B cell (primary cell): ENCODE measurements at regions not wholly inside any gene's neighbourhood (a gene's known extent, or its start where the extent isn't known, plus 50 kb on each side); places are given as distances from the start of the nearest gene placed in this dataset.

Source experiments
- ATAC-seq: fragments of 200-7000 bp; cut with Tn5 transposase; one replicate; pipeline ENCODE4 v1.10.0; 2021; ENCODE audit warnings: low read depth, mild to moderate bottlenecking, moderate number of reproducible peaks, moderate library complexity
- CTCF ChIA-PET: fragments of 350-600 bp; sonication (Branson Sonifier 250); formaldehyde crosslinking; loops from one replicate; lab custom pipeline; 2021; ENCODE audit warnings: antibody characterized with exemption, inconsistent platforms; lab: Charles Lee
- POLR2A ChIA-PET: fragments of 350-600 bp; sonication (Branson Sonifier 250); formaldehyde crosslinking; loops from one replicate; lab custom pipeline; 2021; ENCODE audit warnings: antibody characterized with exemption; lab: Charles Lee
- DNase-seq: peaks from one replicate; pipeline ENCODE4 v3.0.0; 2013
- H2AFZ ChIP-seq: 2 replicates; pipeline ENCODE4 v1.6.1; 2012; ENCODE audit warnings: mild to moderate bottlenecking, low read depth, low read length; ENCODE audit not compliant: insufficient read depth, poor library complexity, severe bottlenecking
- H3K27ac ChIP-seq, 2 donors: 1 replicate in 1 of 2; 2 replicates in 1 of 2; pipeline ENCODE4 v1.5.1; 2012 to 2013; ENCODE audit warnings: low read length in 2 of 2, mild to moderate bottlenecking in 2 of 2, moderate library complexity in 1 of 2
- H3K27me3 ChIP-seq, 4 experiments: fragments of 200-600 bp in 1 of 4; sonication (generic) in 1 of 4; replicated peaks in 1 of 4; 1 replicate in 2 of 4; 2 replicates in 2 of 4; pipeline versions ENCODE4 v1.6.1 to v1.7.0; 2013 to 2016; ENCODE audit warnings: low read length in 3 of 4, mild to moderate bottlenecking in 2 of 4, mixed read lengths in 1 of 4, moderate library complexity in 1 of 4; ENCODE audit not compliant: insufficient read depth in 4 of 4, control insufficient read depth in 3 of 4; ENCODE audit errors: control extremely low read depth in 1 of 4
- H3K36me3 ChIP-seq, 2 experiments: replicated peaks in 1 of 2; 1 replicate in 1 of 2; 2 replicates in 1 of 2; pipeline versions ENCODE4 v1.6.1 to v1.7.1; 2013; ENCODE audit warnings: low read length in 1 of 2; ENCODE audit not compliant: insufficient read depth in 2 of 2, control insufficient read depth in 1 of 2; ENCODE audit errors: control extremely low read depth in 1 of 2, extremely low read depth in 1 of 2
- H3K4me1 ChIP-seq, 2 donors: fragments of 200-600 bp in 1 of 2; sonication (generic) in 1 of 2; 1 replicate in 1 of 2; 2 replicates in 1 of 2; pipeline versions ENCODE4 v1.5.1 to v1.6.1; 2013 to 2017; ENCODE audit warnings: low read length in 2 of 2; ENCODE audit not compliant: control insufficient read depth in 2 of 2, insufficient read depth in 2 of 2
- H3K4me2 ChIP-seq: replicated peaks from 2 replicates; pipeline ENCODE3; 2012; ENCODE audit warnings: mild to moderate bottlenecking, low read depth, low read length; ENCODE audit not compliant: poor library complexity, severe bottlenecking
- H3K4me3 ChIP-seq, 5 experiments: fragments of 200-600 bp in 1 of 5; sonication (generic) in 1 of 5; 1 replicate in 3 of 5; 2 replicates in 2 of 5; pipeline versions ENCODE4 v1.5.1 to v1.7.0; 2011 to 2016; ENCODE audit warnings: low read length in 4 of 5, mild to moderate bottlenecking in 4 of 5, low read depth in 2 of 5, control low read depth in 1 of 5, moderate library complexity in 1 of 5; ENCODE audit not compliant: insufficient read depth in 1 of 5; ENCODE audit errors: control extremely low read depth in 1 of 5, extremely low read depth in 1 of 5
- H3K79me2 ChIP-seq: fragments of 200-600 bp; sonication (generic); one replicate; pipeline ENCODE4 v1.6.0; 2016; ENCODE audit warnings: low read length; ENCODE audit not compliant: control insufficient read depth, insufficient read depth
- H3K9ac ChIP-seq: fragments of 200-600 bp; sonication (generic); 2 replicates; pipeline ENCODE4 v1.6.1; 2017; ENCODE audit warnings: mild to moderate bottlenecking, low read length, moderate library complexity
- H3K9me3 ChIP-seq, 3 donors: one replicate each; pipeline versions ENCODE4 v1.6.1 to v1.7.1; 2013; ENCODE audit warnings: low read length in 2 of 3; ENCODE audit not compliant: control insufficient read depth in 2 of 3, insufficient read depth in 1 of 3; ENCODE audit errors: control extremely low read depth in 1 of 3
- H4K20me1 ChIP-seq: 2 replicates; pipeline ENCODE4 v1.6.0; 2012; ENCODE audit warnings: mild to moderate bottlenecking, low read length; ENCODE audit not compliant: insufficient read depth, control insufficient read depth, poor library complexity, severe bottlenecking
- H3K27ac Mint-ChIP-seq: one replicate; pipeline ENCODE4 v1.8.0; 2021; ENCODE audit warnings: mixed read lengths
- H3K27me3 Mint-ChIP-seq: one replicate; pipeline ENCODE4 v1.8.0; 2021; ENCODE audit warnings: mixed read lengths
- H3K4me1 Mint-ChIP-seq: one replicate; pipeline ENCODE4 v1.8.0; 2021; ENCODE audit warnings: mixed read lengths
- H3K4me3 Mint-ChIP-seq: one replicate; pipeline ENCODE4 v1.8.0; 2021; ENCODE audit warnings: mixed read lengths
- H3K9me3 Mint-ChIP-seq: one replicate; pipeline ENCODE4 v1.8.0; 2022; ENCODE audit warnings: mixed read lengths; ENCODE audit not compliant: insufficient read depth
- CTCF ChIP-seq: fragments of 200-600 bp; IDR thresholded peaks from one replicate; pipeline ENCODE4 v1.8.0; 2022; ENCODE audit warnings: antibody characterized with exemption, mild to moderate bottlenecking
- EZH2 ChIP-seq: IDR thresholded peaks from 2 replicates; pipeline ENCODE4 v1.6.1; 2012; ENCODE audit warnings: borderline replicate concordance, low read depth, mild to moderate bottlenecking, moderate library complexity, low read length; ENCODE audit not compliant: insufficient read depth, poor library complexity, severe bottlenecking
- WGBS: methylation state at CpG from one replicate; pipeline ENCODE4 v1.1.5; 2013; ENCODE audit warnings: missing lambda C conversion rate; ENCODE audit not compliant: insufficient coverage; 5-methylcytosine and 5-hydroxymethylcytosine counted together
- intact Hi-C: fragments of 100-400 bp; cut with micrococcal nuclease; formaldehyde crosslinking; loops from one replicate; pipeline ENCODE4 v1.10.0; 2022

GRCh38 chr5:85921590-85921989, 696.2 kb upstream of the COX7C start:
- Histone ChIP-seq H3K9me3 (peaks cover 0 to 16% (median 0%) of the 10 kb centered on the region in 3 donors), H2AFZ (no peak overlapping the region), H4K20me1 (no peaks in the 10 kb centered on the region), H3K9ac (no peak overlapping the region), H3K79me2 (no peaks in the 10 kb centered on the region), H3K4me2 (no peak overlapping the region), H3K27me3 (no peaks in the 10 kb centered on the region), H3K36me3 (no peaks in the 10 kb centered on the region), H3K27ac (no peak overlapping the region), H3K4me1 (no peaks in the 10 kb centered on the region), H3K4me3 (no peak overlapping the region)
- WGBS, result 20% methylated on average over 1 of the region's 2 CpGs
- ChIA-PET POLR2A (no interaction called here), CTCF (no interaction called here)
- ATAC-seq (no peak), DNase-seq (no peak)
- no peaks in the 10 kb centered on the region for H3K27me3 Mint-ChIP-seq
- intact Hi-C loops, result no loop called here
- peaks cover 6% of the 10 kb centered on the region for H3K9me3 Mint-ChIP-seq
- TF ChIP-seq CTCF (no peak), EZH2 (no peak)
- no peak overlapping the region for H3K4me3 Mint-ChIP-seq
- H3K4me1 Mint-ChIP-seq, result no peaks in the 10 kb centered on the region
- H3K27ac Mint-ChIP-seq, result no peak overlapping the region

GRCh38 chr5:85927632-85928031, 690.1 kb upstream of the COX7C start:
- ChIA-PET CTCF (no interaction called here), POLR2A (no interaction called here)
- Mint-ChIP-seq H3K4me3 (no peak overlapping the region), H3K27me3 (no peaks in the 10 kb centered on the region), H3K9me3 (peaks cover 8% of the 10 kb centered on the region), H3K27ac (no peak overlapping the region), H3K4me1 (no peaks in the 10 kb centered on the region)
- no peak for ATAC-seq
- H3K9me3 ChIP-seq, result no peaks in the 10 kb centered on the region
- no CpG with 5 or more reads among the region's 4 CpGs for WGBS
- no peak overlapping the region for H3K4me2 ChIP-seq
- DNase-seq, result no peak
- intact Hi-C loops, result no loop called here
- H3K36me3 ChIP-seq, result no peaks in the 10 kb centered on the region
- H4K20me1 ChIP-seq, result no peaks in the 10 kb centered on the region
- H3K4me1 ChIP-seq, result no peaks in the 10 kb centered on the region
- no peak overlapping the region for H3K27ac ChIP-seq
- no peaks in the 10 kb centered on the region for H3K79me2 ChIP-seq
- no peaks in the 10 kb centered on the region for H3K27me3 ChIP-seq
- H3K4me3 ChIP-seq, result no peak overlapping the region
- no peak overlapping the region for H3K9ac ChIP-seq
- no peak for TF ChIP-seq EZH2
- no peak for TF ChIP-seq CTCF
- no peak overlapping the region for H2AFZ ChIP-seq
